ENCODE measurements at regions not wholly inside any gene's neighbourhood (a gene's known extent, or its start where the extent isn't known, plus 50 kb on each side); places are given as distances from the start of the nearest gene placed in this dataset.

DNA sequence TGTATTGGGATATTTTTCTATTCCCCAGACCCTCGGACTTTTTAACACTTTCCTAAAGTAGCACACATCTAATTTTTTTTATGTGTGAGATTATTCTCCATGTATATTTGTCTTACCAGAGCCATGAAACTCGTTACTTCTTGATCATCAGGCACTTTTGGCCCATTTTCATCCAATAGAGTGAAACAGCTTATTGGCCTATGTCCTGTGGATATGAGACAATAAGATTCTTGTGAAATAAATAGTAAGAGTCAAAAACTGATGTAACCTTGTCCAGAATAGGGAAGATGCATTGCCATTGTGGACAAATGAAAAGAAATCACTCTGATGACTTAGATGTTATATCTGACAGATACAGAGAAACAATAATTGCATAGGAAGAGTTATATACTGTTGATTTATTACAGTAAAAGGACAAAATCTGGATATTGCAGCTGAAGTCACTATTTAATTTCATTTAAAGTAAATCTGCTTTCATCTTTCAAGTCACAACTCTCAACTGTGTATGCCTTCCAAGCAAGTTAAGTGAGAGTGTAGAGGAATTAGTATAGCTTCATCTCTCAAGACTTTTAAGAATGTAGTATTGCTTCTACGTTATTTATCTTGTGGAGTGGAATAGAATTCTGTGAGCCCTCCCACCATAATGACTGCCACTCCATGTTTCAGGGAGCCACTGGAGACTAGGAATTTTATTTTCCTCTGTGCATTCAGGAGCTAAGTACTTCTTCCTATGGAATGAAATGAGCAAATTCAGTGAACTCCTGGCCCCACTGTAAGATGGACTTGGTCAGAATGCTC, 86.9 kb downstream of the ADAMTS1 start (continued):
- TF ChIP-seq, protein P1, sequence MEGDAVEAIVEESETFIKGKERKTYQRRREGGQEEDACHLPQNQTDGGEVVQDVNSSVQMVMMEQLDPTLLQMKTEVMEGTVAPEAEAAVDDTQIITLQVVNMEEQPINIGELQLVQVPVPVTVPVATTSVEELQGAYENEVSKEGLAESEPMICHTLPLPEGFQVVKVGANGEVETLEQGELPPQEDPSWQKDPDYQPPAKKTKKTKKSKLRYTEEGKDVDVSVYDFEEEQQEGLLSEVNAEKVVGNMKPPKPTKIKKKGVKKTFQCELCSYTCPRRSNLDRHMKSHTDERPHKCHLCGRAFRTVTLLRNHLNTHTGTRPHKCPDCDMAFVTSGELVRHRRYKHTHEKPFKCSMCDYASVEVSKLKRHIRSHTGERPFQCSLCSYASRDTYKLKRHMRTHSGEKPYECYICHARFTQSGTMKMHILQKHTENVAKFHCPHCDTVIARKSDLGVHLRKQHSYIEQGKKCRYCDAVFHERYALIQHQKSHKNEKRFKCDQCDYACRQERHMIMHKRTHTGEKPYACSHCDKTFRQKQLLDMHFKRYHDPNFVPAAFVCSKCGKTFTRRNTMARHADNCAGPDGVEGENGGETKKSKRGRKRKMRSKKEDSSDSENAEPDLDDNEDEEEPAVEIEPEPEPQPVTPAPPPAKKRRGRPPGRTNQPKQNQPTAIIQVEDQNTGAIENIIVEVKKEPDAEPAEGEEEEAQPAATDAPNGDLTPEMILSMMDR (IDR thresholded peaks at IDR 0.05; ENCODE audit: low read depth, low read length, missing input control) = no peak
- TF ChIP-seq HNF4A (conservative IDR thresholded peaks at IDR 0.05) = no peak
- TF ChIP-seq TAF1 (conservative IDR thresholded peaks at IDR 0.05) = no peak

DNA sequence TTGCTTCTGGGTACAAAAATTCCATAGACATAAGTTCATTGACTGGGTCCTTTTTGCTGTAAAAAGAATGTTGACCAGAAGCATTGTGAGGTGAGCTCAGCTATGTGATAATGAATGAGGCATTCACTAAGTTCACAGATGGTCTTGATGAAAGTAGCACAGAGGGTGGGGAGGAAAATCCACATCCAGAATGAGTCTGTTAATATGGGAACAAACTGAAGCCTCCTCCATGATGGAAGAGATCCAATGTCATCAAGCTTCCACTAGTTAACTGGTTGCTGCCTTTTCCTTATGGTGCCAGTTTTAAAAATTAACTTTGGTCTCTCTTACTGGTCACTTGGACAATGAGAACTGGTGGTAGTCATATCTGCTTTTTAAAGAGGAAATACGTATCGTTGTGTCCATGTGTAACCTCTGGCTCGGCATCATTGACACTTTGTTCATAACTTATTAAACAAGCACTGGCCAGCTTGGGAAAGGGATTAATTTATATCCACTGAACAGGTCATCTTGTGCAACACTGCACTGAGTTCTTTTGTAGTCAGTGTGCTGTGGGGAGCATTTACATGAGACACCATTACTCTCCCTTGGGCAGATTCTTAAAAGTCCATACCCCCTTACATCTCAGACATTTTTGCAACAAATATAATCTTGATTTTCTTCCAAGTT, 88.6 kb downstream of the ADAMTS1 start:
- TF ChIP-seq JUND (IDR thresholded peaks at IDR 0.05) (no peak), YY1 (IDR thresholded peaks at IDR 0.05) (no peak), RXRA (IDR thresholded peaks at IDR 0.05) (no peak), GABPA (IDR thresholded peaks at IDR 0.05 in 1 of 2, conservative IDR thresholded peaks at IDR 0.05 in 1 of 2) (no peak), HNF4G (IDR thresholded peaks at IDR 0.05) (no peak), TAF1 (conservative IDR thresholded peaks at IDR 0.05) (no peak), FOXA2 (IDR thresholded peaks at IDR 0.05) (no peak)
- TF ChIP-seq, protein P2, sequence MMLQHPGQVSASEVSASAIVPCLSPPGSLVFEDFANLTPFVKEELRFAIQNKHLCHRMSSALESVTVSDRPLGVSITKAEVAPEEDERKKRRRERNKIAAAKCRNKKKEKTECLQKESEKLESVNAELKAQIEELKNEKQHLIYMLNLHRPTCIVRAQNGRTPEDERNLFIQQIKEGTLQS (IDR thresholded peaks at IDR 0.05) = no peak
- Histone ChIP-seq H3K27me3 (ENCODE audit: control insufficient read depth in 4 of 4, insufficient read depth in 4 of 4, low read length in 3 of 4) (no peaks in the 10 kb centered on the region), H3K9ac (ENCODE audit: low read depth in 1 of 2, low read length in 2 of 2) (no peak overlapping the region), H3K4me1 (ENCODE audit: control insufficient read depth in 4 of 4, insufficient read depth in 4 of 4, low read length in 3 of 4) (no peaks in the 10 kb centered on the region), H3K4me3 (ENCODE audit: low read depth in 1 of 3, low read length in 3 of 3) (no peak overlapping the region), H3K36me3 (ENCODE audit: control insufficient read depth in 4 of 4, insufficient read depth in 3 of 4, low read depth in 1 of 4, low read length in 3 of 4) (no peaks in the 10 kb centered on the region), H3K9me3 (ENCODE audit: control insufficient read depth in 4 of 4, low read length in 3 of 4) (no peaks in the 10 kb centered on the region), H3K27ac (ENCODE audit: low read depth in 1 of 2, low read length in 2 of 2) (no peak overlapping the region)
- DNase-seq (ENCODE audit: low spot score) = no peak
- WGBS = 79% methylated on average over 3 of the region's 3 CpGs

GRCh38 chr21:26754853-26755252, 90.4 kb downstream of the ADAMTS1 start:
- H3K36me3 ChIP-seq (ENCODE audit: control insufficient read depth in 4 of 4, insufficient read depth in 3 of 4, low read depth in 1 of 4, low read length in 3 of 4) = no peaks in the 10 kb centered on the region
- H3K27ac ChIP-seq (ENCODE audit: low read depth in 1 of 2, low read length in 2 of 2) = no peak overlapping the region
- DNase-seq (ENCODE audit: low spot score) = no peak
- no peak overlapping the region for H3K4me3 ChIP-seq (ENCODE audit: low read depth in 1 of 3, low read length in 3 of 3)
- H3K4me1 ChIP-seq (ENCODE audit: control insufficient read depth in 4 of 4, insufficient read depth in 4 of 4, low read length in 3 of 4) = no peaks in the 10 kb centered on the region
- no peaks in the 10 kb centered on the region for H3K27me3 ChIP-seq (ENCODE audit: control insufficient read depth in 4 of 4, insufficient read depth in 4 of 4, low read length in 3 of 4)
- 75% methylated on average over 2 of the region's 2 CpGs for WGBS
- H3K9me3 ChIP-seq (ENCODE audit: control insufficient read depth in 4 of 4, low read length in 3 of 4) = no peaks in the 10 kb centered on the region
- H3K9ac ChIP-seq (ENCODE audit: low read depth in 1 of 2, low read length in 2 of 2) = no peak overlapping the region
- TF ChIP-seq RAD21 (IDR thresholded peaks at IDR 0.05) = no peak
- TF ChIP-seq REST (IDR thresholded peaks at IDR 0.05) = no peak
- TF ChIP-seq, protein P3, sequence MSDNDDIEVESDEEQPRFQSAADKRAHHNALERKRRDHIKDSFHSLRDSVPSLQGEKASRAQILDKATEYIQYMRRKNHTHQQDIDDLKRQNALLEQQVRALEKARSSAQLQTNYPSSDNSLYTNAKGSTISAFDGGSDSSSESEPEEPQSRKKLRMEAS (IDR thresholded peaks at IDR 0.05) = no peak
- no peak for TF ChIP-seq YY1 (IDR thresholded peaks at IDR 0.05)
- TF ChIP-seq GABPA (IDR thresholded peaks at IDR 0.05 in 1 of 2, conservative IDR thresholded peaks at IDR 0.05 in 1 of 2) = no peak

All from liver (tissue), 8 donors.